ENCODE measurements at regions not wholly inside any gene's neighbourhood (a gene's known extent, or its start where the extent isn't known, plus 50 kb on each side); places are given as distances from the start of the nearest gene placed in this dataset.

DNA sequence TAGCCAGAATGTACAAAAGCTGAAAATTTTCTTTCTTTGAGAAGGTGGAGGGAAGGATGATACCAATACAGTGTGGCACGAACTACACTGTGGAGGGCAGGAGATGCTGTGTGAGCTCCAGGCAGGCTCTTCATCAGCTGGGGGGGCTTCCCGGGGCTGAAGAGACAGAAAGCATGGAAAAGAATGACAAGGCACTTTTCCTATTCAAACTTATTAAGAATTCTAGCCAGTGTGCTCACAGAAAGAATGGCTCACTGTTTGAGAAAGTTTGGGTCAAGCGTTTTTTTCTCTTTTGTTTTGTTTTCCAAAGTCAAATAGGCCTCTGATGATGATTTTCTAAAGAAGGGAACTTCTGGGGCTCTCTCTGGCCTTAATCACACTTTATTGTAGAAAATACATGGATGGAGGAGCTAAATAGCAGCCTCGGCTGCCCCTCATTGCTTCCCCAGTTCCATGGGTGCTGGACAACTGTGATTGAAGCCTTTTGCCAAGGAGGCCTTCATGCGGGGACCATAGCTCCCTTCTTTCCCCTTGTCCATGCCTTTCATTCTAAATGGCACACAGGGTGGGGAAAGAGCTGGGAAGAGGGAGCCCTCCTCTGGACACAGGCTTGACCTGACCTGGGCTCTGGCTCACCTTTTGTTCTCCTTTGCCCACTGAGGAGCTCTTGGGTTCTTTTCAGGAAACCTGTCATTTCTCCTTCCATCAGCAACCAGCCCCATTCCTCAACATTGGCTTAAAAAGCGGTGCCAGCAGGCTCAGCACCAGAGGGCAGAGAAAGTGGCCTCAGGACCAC, 130.6 kb downstream of the TDRD15 start:
- DNase-seq: no peak

DNA sequence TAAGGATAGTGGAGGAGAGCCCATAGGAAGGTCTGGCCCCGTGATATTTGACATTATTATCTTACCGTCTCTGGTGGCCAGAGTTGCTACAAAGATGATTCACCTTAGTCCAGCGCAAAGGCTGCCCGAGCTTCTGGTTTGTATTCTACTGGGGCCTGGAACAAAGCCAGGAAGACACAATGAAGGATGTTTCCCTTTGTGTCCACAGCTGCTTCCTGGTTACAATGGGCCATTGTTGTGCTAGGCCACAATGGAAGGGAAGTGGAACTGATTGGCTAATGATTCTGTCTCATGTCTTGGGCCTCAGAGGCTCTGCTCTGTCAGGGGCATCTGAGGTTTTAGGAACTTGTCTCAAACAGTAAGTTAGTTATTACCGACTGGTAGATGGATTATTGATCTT, 132.2 kb downstream of the TDRD15 start:
- peak; percentile 69 to 85 for DNase-seq

DNA sequence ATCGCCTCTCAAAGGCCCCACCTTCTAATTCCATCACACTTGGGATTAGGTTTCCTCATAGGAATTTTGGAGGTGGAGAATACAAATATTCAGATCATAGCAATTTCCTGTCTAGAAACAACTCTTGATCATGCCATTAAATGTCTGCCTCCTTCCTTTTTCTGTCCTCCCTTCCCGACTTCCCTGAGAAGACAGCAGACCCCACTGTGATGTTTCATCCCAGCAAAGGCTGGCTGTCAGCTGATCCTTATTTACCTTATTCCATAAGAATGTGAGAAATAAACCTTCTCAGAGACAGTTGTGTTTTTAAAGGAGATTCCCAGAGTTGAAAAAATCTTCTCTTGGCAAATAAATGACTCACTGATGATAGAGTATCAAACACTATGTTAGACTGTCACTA, 133.9 kb downstream of the TDRD15 start:
- no peak for DNase-seq

- peak in 1 of 2 experiments; percentile 29 for DNase-seq
Measured at GRCh38 chr2:21258082-21258481, 134.3 kb downstream of the TDRD15 start.

GRCh38 chr2:21260311-21260710, 136.5 kb downstream of the TDRD15 start:
- DNase-seq: no peak

DNA sequence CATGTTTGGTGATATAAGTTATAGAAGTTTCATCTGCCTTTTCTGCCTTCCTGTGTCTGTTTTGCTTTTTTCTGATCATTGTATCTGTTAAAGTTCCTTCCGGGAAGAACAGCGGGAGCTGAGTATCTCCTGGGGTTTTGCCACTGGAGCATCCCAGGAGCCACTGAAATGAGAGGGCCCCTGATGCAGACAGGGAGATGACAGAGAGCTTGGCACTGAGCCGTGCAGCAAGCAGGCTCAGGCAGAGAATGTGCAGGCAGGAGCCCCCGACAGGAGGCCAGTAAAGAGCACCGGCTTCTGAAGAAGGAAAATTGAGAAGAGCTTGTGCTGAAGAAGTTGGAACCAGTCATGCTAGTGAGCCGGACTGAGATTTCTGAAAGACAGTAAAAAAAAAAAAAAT, 137.8 kb downstream of the TDRD15 start:
- no peak for DNase-seq

- no peak for DNase-seq
Measured at GRCh38 chr2:21262426-21262940, 138.7 kb downstream of the TDRD15 start.

- DNase-seq: no peak
Measured at GRCh38 chr2:21263622-21264021, 139.9 kb downstream of the TDRD15 start.

- DNase-seq: no peak
Measured at GRCh38 chr2:21265752-21266151, 142.0 kb downstream of the TDRD15 start.

DNA sequence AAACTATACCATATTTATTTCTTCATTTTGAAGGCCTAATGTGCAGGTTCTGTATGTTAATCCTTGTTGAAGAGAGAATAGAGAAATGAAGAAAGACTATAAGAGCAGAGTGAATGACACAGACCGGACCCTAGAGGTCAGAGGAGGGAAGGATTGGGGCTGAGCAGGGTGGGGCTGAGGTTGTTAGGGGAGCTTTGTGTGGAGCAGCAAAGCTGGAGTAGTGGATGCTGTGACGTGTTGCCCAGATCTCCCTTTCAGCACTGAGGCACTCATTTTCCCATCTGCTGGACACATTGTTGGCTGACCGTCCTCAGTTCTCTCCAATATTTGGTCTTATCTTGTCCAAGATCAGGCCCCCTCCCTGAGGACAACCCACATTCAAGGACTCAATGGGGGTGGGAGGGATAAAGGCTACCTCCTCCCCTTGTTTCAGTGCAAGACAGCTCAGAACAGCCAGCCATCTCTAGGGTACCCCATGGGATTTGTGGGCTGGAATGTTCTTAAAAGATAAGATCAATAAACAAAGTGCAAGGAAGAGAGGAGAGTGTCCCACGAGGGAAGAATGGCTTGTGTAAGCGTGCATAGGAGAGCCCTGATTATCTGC, 143.6 kb downstream of the TDRD15 start:
- no peak for DNase-seq

DNA sequence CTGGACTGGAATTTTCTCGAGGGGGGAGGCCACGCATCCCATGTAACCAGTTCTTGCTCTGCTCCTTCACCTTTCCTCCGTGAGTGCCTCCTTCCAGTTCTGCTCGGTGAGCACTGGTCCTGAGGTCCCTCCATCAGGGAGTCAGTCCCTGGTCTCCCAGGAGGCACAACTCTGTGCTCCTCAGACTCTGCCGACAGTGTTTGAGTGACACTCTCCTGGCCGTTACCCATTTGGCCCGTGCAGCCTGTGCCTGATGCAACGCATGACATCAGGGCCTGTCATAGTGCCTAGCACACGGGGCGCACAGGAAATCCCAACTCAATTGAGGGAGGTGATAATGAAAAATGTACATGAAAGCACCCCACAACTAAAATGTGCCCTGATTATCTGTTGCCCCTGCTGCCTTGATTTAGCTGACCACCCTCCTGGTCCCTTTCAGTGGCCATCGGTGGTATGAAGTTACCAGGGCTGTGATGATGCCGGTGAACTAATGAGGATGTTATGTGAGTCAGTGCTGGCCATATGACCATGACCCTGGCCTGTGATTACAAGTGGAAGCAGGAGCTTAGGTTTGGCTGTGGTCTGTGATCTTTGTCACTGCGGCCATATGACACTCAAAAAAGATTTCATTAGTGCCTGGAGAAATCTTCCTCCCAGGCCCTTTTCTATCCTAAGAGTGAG, 144.6 kb downstream of the TDRD15 start:
- no peak for DNase-seq

DNA sequence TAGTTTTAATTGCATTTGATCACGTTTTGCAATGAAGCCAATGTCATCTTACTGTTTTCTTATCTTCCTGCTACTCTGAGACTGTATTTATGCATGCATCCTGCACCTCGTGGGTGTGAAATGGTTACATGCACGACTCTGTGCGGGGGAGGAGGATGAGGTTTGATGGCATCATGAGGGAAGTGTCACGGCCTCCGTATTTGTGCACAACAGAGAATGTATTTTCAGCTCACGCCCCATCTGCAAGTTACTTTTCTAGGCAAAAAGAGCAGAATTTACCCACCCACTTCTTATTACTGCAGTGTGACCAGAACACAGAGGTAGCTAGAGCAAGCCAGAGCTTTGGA, 145.1 kb downstream of the TDRD15 start:
- no peak for DNase-seq

GRCh38 chr2:21269382-21269781, 145.6 kb downstream of the TDRD15 start:
- DNase-seq: no peak

DNA sequence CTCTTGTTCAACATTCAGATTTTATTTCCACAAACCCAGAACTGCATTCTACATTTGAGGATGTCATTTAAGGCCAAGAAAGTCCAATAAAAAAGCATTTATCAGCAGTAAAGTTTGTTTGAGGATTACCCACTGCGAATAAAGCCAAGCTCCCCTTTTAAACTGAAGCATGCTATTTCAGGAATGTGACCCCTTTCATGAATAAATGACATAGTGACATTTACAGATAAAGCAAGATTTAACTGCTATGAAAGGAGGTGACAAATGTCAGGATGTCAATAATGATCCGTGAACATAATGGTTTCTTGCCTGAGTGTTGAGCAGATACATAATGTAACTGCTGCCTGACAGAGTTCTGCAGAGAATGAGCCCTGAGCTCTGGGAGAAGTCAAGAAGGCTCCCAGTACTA, 146.3 kb downstream of the TDRD15 start:
- no peak for DNase-seq

DNA sequence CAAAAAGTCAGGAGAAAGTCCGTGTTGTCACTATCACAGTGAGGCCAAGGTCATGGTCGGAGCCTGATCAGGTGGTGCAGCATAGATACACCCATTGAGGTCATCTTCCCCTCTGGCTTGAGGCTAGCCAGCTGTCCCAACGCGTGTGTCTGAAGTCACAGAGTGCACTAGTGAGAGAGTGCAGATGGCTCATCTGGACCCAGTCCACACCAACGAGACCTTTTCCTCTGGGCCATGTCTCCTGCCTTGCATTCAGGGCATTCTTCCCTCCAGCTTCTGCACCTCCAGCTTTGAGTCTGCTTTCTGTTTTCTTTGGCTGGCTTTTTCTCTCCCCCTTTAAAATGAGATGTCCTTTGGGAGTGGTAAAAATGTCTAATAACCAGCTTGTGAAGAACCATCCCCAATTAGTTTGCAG, 146.9 kb downstream of the TDRD15 start:
- no peak for DNase-seq

DNA sequence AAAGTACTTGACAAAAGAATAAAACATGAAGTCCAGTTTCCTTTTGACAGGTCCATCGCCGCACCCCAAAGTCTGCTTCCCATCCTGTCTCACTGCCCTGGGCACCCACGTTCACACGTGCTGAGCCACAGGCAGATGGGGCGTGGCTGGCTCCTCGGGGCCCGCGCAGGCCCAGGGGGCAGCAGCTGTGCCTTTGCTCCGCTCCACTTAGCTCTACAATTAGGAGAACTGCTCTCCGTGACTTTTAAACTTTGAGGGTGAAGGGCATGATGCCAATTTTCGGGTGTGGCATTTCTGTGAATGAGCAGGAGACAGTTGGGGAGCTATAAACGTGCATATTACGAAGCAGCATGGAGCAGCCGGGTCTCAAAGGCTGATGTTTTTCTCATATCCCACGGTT, 152.4 kb downstream of the TDRD15 start:
- peak in 1 of 2 experiments; percentile 53 for DNase-seq

DNA sequence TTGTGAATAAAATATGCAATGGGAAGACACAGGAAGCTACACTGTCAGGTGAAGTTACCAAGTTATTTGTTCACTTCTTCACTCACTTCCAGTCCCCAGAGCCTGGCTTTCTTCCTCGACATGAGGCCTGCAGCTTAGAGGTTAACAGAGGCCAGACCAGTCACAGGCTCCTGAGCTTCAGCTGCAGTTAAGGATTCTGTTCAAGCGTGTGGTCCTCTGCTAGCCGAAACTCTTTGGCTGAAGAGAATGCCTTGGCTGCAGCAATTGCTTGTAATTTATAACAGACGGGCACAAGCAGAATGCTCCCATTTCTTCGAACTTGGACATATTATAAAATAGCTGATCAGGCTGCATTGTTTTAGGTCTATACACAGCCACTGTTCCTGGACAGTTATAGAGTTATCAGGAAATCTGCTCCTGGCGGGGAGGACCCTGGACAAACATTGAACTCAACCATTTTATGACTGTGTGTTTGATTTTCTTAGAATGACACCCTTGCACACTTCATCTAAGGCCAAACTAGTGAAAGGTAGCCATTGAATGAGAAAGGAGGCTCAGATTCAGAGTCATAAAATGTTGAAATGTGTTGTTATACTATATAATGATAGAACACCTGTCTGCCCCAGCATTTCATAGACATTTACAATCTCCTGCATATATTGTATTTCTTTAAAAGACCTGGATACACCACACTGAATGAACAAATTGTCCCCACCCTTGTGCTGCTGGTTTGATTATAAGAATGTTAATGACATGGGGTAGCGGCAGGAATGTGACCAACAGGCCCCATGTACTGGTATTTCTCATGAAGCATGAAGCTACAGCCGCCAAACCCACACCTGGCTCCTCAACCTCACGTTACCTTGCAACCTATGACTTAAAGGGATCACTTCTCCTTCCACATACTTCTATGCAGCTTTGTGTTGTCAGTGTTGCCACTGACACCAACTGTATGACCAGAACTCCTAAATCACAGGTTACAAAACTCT, 153.6 kb downstream of the TDRD15 start:
- no peak for DNase-seq

GRCh38 chr2:21279525-21279924, 155.8 kb downstream of the TDRD15 start:
- DNase-seq: no peak

DNA sequence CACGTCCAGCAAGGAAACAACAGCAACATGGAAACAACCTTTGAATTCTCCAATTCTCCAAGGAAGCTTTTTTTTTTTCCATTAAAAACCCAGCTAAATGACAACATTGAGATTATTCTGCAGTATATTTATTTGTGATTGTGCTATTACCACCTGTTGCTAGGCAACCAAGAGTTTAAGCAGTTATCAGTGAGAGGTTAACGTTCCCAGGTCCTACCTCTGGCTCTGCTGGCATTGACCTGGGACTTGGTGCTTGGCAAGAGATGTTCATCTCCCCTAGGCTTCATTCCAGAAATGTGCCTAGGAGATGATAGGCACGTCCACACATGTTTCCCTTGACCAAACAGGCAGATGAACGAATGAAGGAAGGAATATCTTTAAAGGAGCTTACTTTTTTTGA, 157.0 kb downstream of the TDRD15 start:
- no peak for DNase-seq

DNA sequence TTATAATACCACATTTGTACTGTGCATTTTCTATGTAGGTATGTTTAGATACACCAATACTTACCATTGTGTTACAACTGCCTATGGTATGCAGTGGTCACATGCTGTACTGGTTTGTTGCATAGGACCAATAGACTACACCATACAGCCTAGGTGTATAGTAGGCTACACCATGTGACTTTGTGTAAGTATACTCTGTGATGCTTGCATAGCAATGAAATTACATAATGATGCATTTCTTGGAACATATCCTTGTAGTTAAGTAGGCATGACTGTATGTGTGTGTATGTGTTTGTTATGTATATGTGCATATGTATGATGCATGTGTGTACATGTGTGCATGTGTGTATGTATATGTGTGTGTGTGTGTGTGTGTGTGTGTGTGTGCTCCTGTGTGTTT, 157.6 kb downstream of the TDRD15 start:
- no peak for DNase-seq

DNA sequence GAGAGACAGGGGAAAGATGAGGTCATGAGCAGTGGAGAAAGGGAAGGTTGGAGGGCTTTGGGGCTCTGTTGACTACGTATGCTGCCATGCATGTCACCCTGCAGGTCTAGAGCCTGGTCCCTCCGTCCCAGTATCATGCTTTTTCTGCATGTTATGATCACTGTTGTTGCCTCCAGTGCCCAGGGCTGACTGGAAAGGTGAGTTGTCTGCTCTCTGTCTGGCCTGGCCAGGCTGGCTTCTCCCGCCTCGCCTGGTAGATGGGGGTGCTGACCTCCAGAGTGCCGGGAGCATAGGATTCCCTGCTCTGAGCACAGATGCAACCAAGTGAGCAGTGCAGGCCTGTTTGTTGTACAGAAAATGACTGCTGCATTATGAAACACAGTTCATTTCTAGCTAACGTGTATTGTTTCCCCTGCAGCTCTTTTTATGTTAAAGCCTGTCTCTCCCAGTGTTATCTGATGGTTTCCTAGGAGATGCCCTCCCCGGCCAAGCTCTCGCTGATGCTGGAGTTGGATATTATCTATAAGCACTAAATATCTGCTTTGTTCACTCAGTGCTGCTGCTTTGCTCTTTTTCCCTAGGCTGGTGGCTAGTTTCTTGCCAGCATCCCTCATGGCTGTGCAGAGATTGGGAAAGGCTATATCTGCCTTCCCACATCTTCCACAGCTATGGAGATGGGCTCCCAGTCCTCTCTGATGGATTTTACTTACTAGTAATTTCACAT, 158.2 kb downstream of the TDRD15 start:
- DNase-seq: no peak

- no peak for DNase-seq
Measured at GRCh38 chr2:21282515-21282898, 158.7 kb downstream of the TDRD15 start.
